HFF-Myc (cell line): ENCODE measurements at regions not wholly inside any gene's neighbourhood (a gene's known extent, or its start where the extent isn't known, plus 50 kb on each side); places are given as distances from the start of the nearest gene placed in this dataset.
A peak's percentile ranks its signal among the peaks of the same experiment; 100 is the strongest.

Experiments used
- DNase-seq: peaks from one replicate; pipeline ENCODE4 v3.0.0-alpha.2; 2011; ENCODE audit warnings: low read depth; ENCODE audit errors: extremely low read depth
- H3K4me3 ChIP-seq: replicated peaks from 2 replicates; pipeline ENCODE4 v1.5.1; 2011; ENCODE audit warnings: low read depth, mild to moderate bottlenecking, control low read depth, low read length
- CTCF ChIP-seq: IDR thresholded peaks from 2 replicates; pipeline ENCODE4 v1.5.1; 2012; ENCODE audit warnings: mild to moderate bottlenecking, low read depth, low read length, control low read depth; ENCODE audit errors: missing control alignments

GRCh38 chr10:90418869-90419652 is 438.8 kb downstream of the HTR7 start:
- DNase-seq, result peak; percentile 59
- no peak overlapping the region for H3K4me3 ChIP-seq
- TF ChIP-seq CTCF, result no peak

- no peak for TF ChIP-seq CTCF
- DNase-seq, result no peak
- no peak overlapping the region for H3K4me3 ChIP-seq
Measured at GRCh38 chr10:90420637-90421318, 437.1 kb downstream of the HTR7 start.

GRCh38 chr10:90421874-90422273 is 436.0 kb downstream of the HTR7 start:
- H3K4me3 ChIP-seq, result no peak overlapping the region
- no peak for TF ChIP-seq CTCF
- DNase-seq, result no peak

GRCh38 chr10:90424730-90425129 is 433.1 kb downstream of the HTR7 start:
- no peak for TF ChIP-seq CTCF
- DNase-seq, result no peak
- no peak overlapping the region for H3K4me3 ChIP-seq

GRCh38 chr10:90430186-90430585 is 427.7 kb downstream of the HTR7 start:
- DNase-seq, result no peak
- H3K4me3 ChIP-seq, result no peak overlapping the region
- no peak for TF ChIP-seq CTCF

- no peak overlapping the region for H3K4me3 ChIP-seq
- no peak for DNase-seq
- no peak for TF ChIP-seq CTCF
Measured at GRCh38 chr10:90432866-90433265, 425.0 kb downstream of the HTR7 start.
